WTC11 (cell line): ENCODE measurements at regions not wholly inside any gene's neighbourhood (a gene's known extent, or its start where the extent isn't known, plus 50 kb on each side); places are given as distances from the start of the nearest gene placed in this dataset.
A peak's percentile ranks its signal among the peaks of the same experiment; 100 is the strongest.

Experiments used
- ATAC-seq: fragments of 200-7000 bp; cut with Tn5 transposase; 2 replicates; pipeline ENCODE4 v1.10.0; 2021; ENCODE audit warnings: mild to moderate bottlenecking, moderate library complexity
- CTCF ChIA-PET: fragments of 300-600 bp; sonication (Branson Sonifier 250); formaldehyde crosslinking; loops from one replicate; lab custom pipeline; 2021; ENCODE audit warnings: antibody characterized with exemption; lab: Charles Lee
- POLR2A ChIA-PET: fragments of 350-600 bp; sonication (Branson Sonifier 250); formaldehyde crosslinking; loops from one replicate; lab custom pipeline; 2021; ENCODE audit warnings: antibody characterized with exemption; lab: Charles Lee
- DNase-seq: peaks from one replicate; pipeline ENCODE4 v3.0.0; 2021; ENCODE audit warnings: low spot score
- H3K27ac Mint-ChIP-seq: 2 replicates; pipeline ENCODE4 v1.8.0; 2021; ENCODE audit warnings: mixed read lengths
- H3K27me3 Mint-ChIP-seq: 2 replicates; pipeline ENCODE4 v1.8.0; 2021; ENCODE audit warnings: low read depth, mild to moderate bottlenecking, moderate library complexity, mixed read lengths
- H3K36me3 Mint-ChIP-seq: 2 replicates; pipeline ENCODE4 v1.8.0; 2021; ENCODE audit warnings: mixed read lengths
- H3K4me1 Mint-ChIP-seq: 2 replicates; pipeline ENCODE4 v1.8.0; 2022; ENCODE audit warnings: mixed read lengths
- H3K4me3 Mint-ChIP-seq: 2 replicates; pipeline ENCODE4 v1.8.0; 2021; ENCODE audit warnings: mild to moderate bottlenecking, moderate library complexity, mixed read lengths
- H3K9me3 Mint-ChIP-seq: 2 replicates; pipeline ENCODE4 v1.8.0; 2021; ENCODE audit warnings: mixed read lengths
- CBFB ChIP-seq: sonication (generic); formaldehyde crosslinking; IDR thresholded peaks from 2 replicates; pipeline ENCODE4 v1.8.1; 2022; ENCODE audit warnings: mild to moderate bottlenecking, low read depth, missing genetic modification reagents
- ESRRA ChIP-seq: sonication (generic); formaldehyde crosslinking; IDR thresholded peaks from 2 replicates; pipeline ENCODE4 v1.8.1; 2022; ENCODE audit warnings: mild to moderate bottlenecking, missing genetic modification reagents, borderline replicate concordance
- GRHL2 ChIP-seq: fragments of 250-450 bp; sonication (Bioruptor Pico); IDR thresholded peaks from 2 replicates; pipeline ENCODE4 v1.8.0; 2022; ENCODE audit warnings: mild to moderate bottlenecking, moderate library complexity; ENCODE audit not compliant: insufficient replicate concordance, severe bottlenecking
- HMGA2 ChIP-seq: fragments of 250-450 bp; sonication (Bioruptor Pico); IDR thresholded peaks from 2 replicates; pipeline ENCODE4 v1.4.0; 2021; ENCODE audit warnings: mild to moderate bottlenecking, moderate library complexity
- MXD4 ChIP-seq: fragments of 250-450 bp; sonication (Bioruptor Pico); IDR thresholded peaks from 2 replicates; pipeline ENCODE4 v1.8.0; 2021; ENCODE audit warnings: mild to moderate bottlenecking, moderate library complexity, borderline replicate concordance
- NFATC4 ChIP-seq: fragments of 250-450 bp; sonication (Bioruptor Pico); IDR thresholded peaks from 2 replicates; pipeline ENCODE4 v1.9.0; 2021; ENCODE audit warnings: mild to moderate bottlenecking
- NR3C1 ChIP-seq: sonication (generic); formaldehyde crosslinking; conservative IDR thresholded peaks from 2 replicates; pipeline ENCODE4 v1.8.1; 2023; ENCODE audit warnings: low read depth, mild to moderate bottlenecking, missing genetic modification reagents
- OVOL2 ChIP-seq: fragments of 250-450 bp; sonication (Bioruptor Pico); IDR thresholded peaks from 2 replicates; pipeline ENCODE4 v1.9.0; 2021; ENCODE audit warnings: mild to moderate bottlenecking, borderline replicate concordance
- PRRX2 ChIP-seq: fragments of 250-450 bp; sonication (Bioruptor Pico); IDR thresholded peaks from 2 replicates; pipeline ENCODE4 v1.8.0; 2021; ENCODE audit warnings: mild to moderate bottlenecking
- TCF7 ChIP-seq: sonication (generic); formaldehyde crosslinking; IDR thresholded peaks from 2 replicates; pipeline ENCODE4 v1.8.0; 2022; ENCODE audit warnings: mild to moderate bottlenecking, low read depth, missing genetic modification reagents, moderate library complexity
- TF ChIP-seq, protein P1 (sequence below): sonication (generic); formaldehyde crosslinking; IDR thresholded peaks from 2 replicates; pipeline ENCODE4 v1.8.1; 2022; ENCODE audit warnings: mild to moderate bottlenecking, moderate library complexity, missing genetic modification reagents
- TF ChIP-seq, protein P2 (sequence below): sonication (generic); formaldehyde crosslinking; IDR thresholded peaks from 2 replicates; pipeline ENCODE4 v1.8.0; 2023; ENCODE audit warnings: missing genetic modification reagents
- TF ChIP-seq, protein P3 (sequence below): sonication (generic); formaldehyde crosslinking; IDR thresholded peaks from 2 replicates; pipeline ENCODE4 v1.8.0; 2022; ENCODE audit warnings: mild to moderate bottlenecking, missing genetic modification reagents
- TF ChIP-seq, protein P4 (sequence below): sonication (generic); formaldehyde crosslinking; conservative IDR thresholded peaks from 2 replicates; pipeline ENCODE4 v1.8.1; 2023; ENCODE audit warnings: mild to moderate bottlenecking, low read depth, missing genetic modification reagents, moderate library complexity
- TF ChIP-seq, protein P5 (sequence below): fragments of 250-450 bp; sonication (Bioruptor Pico); IDR thresholded peaks from 2 replicates; pipeline ENCODE4 v1.8.0; 2021; ENCODE audit warnings: mild to moderate bottlenecking
- TF ChIP-seq, protein P6 (sequence below): sonication (generic); formaldehyde crosslinking; IDR thresholded peaks from 2 replicates; pipeline ENCODE4 v1.8.1; 2022; ENCODE audit warnings: low read depth, mild to moderate bottlenecking, moderate library complexity, missing genetic modification reagents, borderline replicate concordance
- TF ChIP-seq, protein P7 (sequence below): sonication (generic); formaldehyde crosslinking; IDR thresholded peaks from 2 replicates; pipeline ENCODE4 v1.8.1; 2022; ENCODE audit warnings: mild to moderate bottlenecking, missing genetic modification reagents, moderate library complexity, borderline replicate concordance
- TF ChIP-seq, protein P8 (sequence below): sonication (generic); formaldehyde crosslinking; IDR thresholded peaks from 2 replicates; pipeline ENCODE4 v1.8.1; 2022; ENCODE audit warnings: missing genetic modification reagents, borderline replicate concordance

DNA sequence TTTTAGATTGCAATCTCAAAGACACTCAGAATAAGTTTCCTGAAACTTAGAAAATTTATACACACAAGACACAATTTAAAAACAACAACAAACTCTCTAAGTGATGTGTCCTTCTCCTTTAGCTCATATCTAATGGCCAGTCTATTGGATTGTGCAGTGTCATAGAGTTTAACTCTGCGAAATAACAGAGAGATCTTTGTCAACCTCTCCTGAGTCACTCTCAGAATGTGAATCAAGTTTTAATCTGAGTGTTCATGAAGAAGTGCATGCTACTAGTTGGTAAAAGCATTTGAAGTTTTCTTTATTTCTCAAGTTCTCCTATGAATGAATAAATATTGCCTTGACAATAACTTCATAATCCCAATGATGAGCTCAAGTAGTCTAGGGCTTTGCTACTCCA, 284.5 kb upstream of the DNAJC19 start:
- ChIA-PET POLR2A (no interaction called here), CTCF (no interaction called here)
- no peak overlapping the region for H3K27ac Mint-ChIP-seq
- H3K4me3 Mint-ChIP-seq, result no peak overlapping the region
- no peaks in the 10 kb centered on the region for H3K27me3 Mint-ChIP-seq
- no peaks in the 10 kb centered on the region for H3K4me1 Mint-ChIP-seq
- H3K36me3 Mint-ChIP-seq, result no peaks in the 10 kb centered on the region
- ATAC-seq (no peak), DNase-seq (no peak)
- TF ChIP-seq, protein P1, sequence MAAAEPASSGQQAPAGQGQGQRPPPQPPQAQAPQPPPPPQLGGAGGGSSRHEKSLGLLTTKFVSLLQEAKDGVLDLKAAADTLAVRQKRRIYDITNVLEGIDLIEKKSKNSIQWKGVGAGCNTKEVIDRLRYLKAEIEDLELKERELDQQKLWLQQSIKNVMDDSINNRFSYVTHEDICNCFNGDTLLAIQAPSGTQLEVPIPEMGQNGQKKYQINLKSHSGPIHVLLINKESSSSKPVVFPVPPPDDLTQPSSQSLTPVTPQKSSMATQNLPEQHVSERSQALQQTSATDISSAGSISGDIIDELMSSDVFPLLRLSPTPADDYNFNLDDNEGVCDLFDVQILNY (CRISPR knock-in tag), result no peak
- no peak for TF ChIP-seq MXD4 (CRISPR knock-in tag)
- no peak for TF ChIP-seq PRRX2 (CRISPR knock-in tag)
- TF ChIP-seq, protein P2, sequence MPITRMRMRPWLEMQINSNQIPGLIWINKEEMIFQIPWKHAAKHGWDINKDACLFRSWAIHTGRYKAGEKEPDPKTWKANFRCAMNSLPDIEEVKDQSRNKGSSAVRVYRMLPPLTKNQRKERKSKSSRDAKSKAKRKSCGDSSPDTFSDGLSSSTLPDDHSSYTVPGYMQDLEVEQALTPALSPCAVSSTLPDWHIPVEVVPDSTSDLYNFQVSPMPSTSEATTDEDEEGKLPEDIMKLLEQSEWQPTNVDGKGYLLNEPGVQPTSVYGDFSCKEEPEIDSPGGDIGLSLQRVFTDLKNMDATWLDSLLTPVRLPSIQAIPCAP, result no peak
- TF ChIP-seq, protein P3, sequence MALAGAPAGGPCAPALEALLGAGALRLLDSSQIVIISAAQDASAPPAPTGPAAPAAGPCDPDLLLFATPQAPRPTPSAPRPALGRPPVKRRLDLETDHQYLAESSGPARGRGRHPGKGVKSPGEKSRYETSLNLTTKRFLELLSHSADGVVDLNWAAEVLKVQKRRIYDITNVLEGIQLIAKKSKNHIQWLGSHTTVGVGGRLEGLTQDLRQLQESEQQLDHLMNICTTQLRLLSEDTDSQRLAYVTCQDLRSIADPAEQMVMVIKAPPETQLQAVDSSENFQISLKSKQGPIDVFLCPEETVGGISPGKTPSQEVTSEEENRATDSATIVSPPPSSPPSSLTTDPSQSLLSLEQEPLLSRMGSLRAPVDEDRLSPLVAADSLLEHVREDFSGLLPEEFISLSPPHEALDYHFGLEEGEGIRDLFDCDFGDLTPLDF, result no peak
- TF ChIP-seq, protein P4, sequence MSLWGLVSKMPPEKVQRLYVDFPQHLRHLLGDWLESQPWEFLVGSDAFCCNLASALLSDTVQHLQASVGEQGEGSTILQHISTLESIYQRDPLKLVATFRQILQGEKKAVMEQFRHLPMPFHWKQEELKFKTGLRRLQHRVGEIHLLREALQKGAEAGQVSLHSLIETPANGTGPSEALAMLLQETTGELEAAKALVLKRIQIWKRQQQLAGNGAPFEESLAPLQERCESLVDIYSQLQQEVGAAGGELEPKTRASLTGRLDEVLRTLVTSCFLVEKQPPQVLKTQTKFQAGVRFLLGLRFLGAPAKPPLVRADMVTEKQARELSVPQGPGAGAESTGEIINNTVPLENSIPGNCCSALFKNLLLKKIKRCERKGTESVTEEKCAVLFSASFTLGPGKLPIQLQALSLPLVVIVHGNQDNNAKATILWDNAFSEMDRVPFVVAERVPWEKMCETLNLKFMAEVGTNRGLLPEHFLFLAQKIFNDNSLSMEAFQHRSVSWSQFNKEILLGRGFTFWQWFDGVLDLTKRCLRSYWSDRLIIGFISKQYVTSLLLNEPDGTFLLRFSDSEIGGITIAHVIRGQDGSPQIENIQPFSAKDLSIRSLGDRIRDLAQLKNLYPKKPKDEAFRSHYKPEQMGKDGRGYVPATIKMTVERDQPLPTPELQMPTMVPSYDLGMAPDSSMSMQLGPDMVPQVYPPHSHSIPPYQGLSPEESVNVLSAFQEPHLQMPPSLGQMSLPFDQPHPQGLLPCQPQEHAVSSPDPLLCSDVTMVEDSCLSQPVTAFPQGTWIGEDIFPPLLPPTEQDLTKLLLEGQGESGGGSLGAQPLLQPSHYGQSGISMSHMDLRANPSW (CRISPR knock-in tag), result no peak
- no peaks in the 10 kb centered on the region for H3K9me3 Mint-ChIP-seq

DNA sequence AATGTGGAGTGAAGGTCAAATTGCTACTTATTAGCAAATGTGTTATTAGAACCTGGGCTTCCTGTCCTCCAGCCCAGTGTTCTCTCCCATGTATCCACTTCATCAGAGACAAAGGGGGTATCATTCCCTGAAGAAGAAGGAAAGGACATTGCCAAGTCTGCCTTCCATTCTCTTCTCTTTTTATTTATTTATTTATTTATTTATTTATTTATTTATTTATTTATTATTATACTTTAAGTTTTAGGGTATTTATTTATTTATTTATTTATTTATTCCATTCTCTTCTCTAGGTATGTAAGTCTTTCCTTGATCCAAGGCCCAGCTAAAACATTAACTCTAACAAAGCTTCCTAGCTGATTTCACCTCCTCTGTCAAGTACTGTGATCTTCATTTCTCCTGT, 277.8 kb upstream of the DNAJC19 start:
- ATAC-seq (no peak), DNase-seq (no peak)
- Mint-ChIP-seq H3K4me3 (no peak overlapping the region), H3K9me3 (peaks cover 5% of the 10 kb centered on the region), H3K36me3 (no peaks in the 10 kb centered on the region), H3K27me3 (no peaks in the 10 kb centered on the region), H3K27ac (no peak overlapping the region), H3K4me1 (no peaks in the 10 kb centered on the region)
- ChIA-PET POLR2A (interaction anchor here (0.5 kb wide), 1 partner anchor 468 kb away, joined by 3 read pairs; no protein-coding TSS in a partner anchor), CTCF (no interaction called here)
- TF ChIP-seq HMGA2 (CRISPR knock-in tag) (peak; percentile 49; the same call in 1 of the 2 replicates), ESRRA (CRISPR knock-in tag) (no peak)

DNA sequence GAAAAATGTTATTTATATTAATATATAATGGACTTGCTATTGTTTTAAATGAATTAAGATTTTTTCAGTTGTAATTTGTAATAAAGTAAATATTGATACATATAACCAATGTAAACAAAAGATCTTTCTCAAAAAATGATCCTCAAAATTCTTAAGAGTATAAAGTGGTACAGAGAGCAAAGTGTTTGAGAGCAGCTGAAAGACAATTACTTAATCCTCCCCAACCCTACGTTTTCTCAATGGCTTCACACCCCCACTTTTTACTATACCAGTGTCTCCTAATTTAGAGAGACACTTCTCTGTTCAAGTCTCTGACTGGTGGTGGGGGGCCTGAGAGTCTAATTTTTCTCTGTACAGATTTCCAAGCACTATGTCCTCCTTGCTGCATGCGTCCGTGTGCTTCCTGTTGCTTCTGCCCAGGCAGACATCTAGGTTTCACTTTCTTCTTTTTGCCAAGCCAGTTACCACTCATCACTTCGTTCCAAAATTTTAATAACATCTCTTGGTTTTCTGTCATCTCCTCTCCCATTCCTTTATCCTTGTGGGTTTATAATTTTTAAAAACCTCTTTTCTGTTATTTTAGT, 276.3 kb upstream of the DNAJC19 start:
- DNase-seq (no peak), ATAC-seq (no peak)
- H3K4me3 Mint-ChIP-seq, result no peak overlapping the region
- H3K27me3 Mint-ChIP-seq, result no peaks in the 10 kb centered on the region
- H3K4me1 Mint-ChIP-seq, result no peaks in the 10 kb centered on the region
- ChIA-PET POLR2A (no interaction called here), CTCF (interaction anchor here (1.3 kb wide), 1 partner anchor 13 kb away, joined by 4 read pairs; no protein-coding TSS in a partner anchor)
- H3K27ac Mint-ChIP-seq, result no peak overlapping the region
- no peaks in the 10 kb centered on the region for H3K36me3 Mint-ChIP-seq
- H3K9me3 Mint-ChIP-seq, result peaks cover 12% of the 10 kb centered on the region
- TF ChIP-seq OVOL2 (CRISPR knock-in tag) (no peak), CBFB (CRISPR knock-in tag) (no peak), NR3C1 (no peak), NFATC4 (CRISPR knock-in tag) (no peak), TCF7 (CRISPR knock-in tag) (no peak), GRHL2 (CRISPR knock-in tag) (no peak)
- TF ChIP-seq, protein P5, sequence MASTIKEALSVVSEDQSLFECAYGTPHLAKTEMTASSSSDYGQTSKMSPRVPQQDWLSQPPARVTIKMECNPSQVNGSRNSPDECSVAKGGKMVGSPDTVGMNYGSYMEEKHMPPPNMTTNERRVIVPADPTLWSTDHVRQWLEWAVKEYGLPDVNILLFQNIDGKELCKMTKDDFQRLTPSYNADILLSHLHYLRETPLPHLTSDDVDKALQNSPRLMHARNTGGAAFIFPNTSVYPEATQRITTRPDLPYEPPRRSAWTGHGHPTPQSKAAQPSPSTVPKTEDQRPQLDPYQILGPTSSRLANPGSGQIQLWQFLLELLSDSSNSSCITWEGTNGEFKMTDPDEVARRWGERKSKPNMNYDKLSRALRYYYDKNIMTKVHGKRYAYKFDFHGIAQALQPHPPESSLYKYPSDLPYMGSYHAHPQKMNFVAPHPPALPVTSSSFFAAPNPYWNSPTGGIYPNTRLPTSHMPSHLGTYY, result no peak
- TF ChIP-seq, protein P6, sequence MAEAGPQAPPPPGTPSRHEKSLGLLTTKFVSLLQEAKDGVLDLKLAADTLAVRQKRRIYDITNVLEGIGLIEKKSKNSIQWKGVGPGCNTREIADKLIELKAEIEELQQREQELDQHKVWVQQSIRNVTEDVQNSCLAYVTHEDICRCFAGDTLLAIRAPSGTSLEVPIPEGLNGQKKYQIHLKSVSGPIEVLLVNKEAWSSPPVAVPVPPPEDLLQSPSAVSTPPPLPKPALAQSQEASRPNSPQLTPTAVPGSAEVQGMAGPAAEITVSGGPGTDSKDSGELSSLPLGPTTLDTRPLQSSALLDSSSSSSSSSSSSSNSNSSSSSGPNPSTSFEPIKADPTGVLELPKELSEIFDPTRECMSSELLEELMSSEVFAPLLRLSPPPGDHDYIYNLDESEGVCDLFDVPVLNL, result no peak
- TF ChIP-seq, protein P7, sequence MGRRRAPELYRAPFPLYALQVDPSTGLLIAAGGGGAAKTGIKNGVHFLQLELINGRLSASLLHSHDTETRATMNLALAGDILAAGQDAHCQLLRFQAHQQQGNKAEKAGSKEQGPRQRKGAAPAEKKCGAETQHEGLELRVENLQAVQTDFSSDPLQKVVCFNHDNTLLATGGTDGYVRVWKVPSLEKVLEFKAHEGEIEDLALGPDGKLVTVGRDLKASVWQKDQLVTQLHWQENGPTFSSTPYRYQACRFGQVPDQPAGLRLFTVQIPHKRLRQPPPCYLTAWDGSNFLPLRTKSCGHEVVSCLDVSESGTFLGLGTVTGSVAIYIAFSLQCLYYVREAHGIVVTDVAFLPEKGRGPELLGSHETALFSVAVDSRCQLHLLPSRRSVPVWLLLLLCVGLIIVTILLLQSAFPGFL, result no peak
- TF ChIP-seq, protein P8, sequence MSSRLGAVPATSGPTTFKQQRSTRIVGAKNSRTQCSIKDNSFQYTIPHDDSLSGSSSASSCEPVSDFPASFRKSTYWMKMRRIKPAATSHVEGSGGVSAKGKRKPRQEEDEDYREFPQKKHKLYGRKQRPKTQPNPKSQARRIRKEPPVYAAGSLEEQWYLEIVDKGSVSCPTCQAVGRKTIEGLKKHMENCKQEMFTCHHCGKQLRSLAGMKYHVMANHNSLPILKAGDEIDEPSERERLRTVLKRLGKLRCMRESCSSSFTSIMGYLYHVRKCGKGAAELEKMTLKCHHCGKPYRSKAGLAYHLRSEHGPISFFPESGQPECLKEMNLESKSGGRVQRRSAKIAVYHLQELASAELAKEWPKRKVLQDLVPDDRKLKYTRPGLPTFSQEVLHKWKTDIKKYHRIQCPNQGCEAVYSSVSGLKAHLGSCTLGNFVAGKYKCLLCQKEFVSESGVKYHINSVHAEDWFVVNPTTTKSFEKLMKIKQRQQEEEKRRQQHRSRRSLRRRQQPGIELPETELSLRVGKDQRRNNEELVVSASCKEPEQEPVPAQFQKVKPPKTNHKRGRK (CRISPR knock-in tag), result no peak
